LNCAP (cell line): ENCODE measurements at regions not wholly inside any gene's neighbourhood (a gene's known extent, or its start where the extent isn't known, plus 50 kb on each side); places are given as distances from the start of the nearest gene placed in this dataset.

Experiments used
- CTCF ChIP-seq: fragments of 450-650 bp; IDR thresholded peaks from 2 replicates; pipeline ENCODE4 v1.5.1; 2017; ENCODE audit warnings: mild to moderate bottlenecking

GRCh38 chr4:171668403-171668802, 144.8 kb upstream of the GALNTL6 start:
- no peak for TF ChIP-seq CTCF

- no peak for TF ChIP-seq CTCF
These were observed 145.3 kb upstream of the GALNTL6 start for GRCh38 chr4:171667906-171668305.

GRCh38 chr4:171651071-171651470, 162.1 kb upstream of the GALNTL6 start:
- TF ChIP-seq CTCF: no peak

- TF ChIP-seq CTCF: no peak
These were observed 162.7 kb upstream of the GALNTL6 start for GRCh38 chr4:171650543-171650942.

- TF ChIP-seq CTCF: no peak
These were observed 164.3 kb upstream of the GALNTL6 start for GRCh38 chr4:171648926-171649325.

- no peak for TF ChIP-seq CTCF
These were observed 166.2 kb upstream of the GALNTL6 start for GRCh38 chr4:171646984-171647383.

GRCh38 chr4:171644430-171645057, 168.7 kb upstream of the GALNTL6 start:
- TF ChIP-seq CTCF: no peak

GRCh38 chr4:171639540-171639939, 173.7 kb upstream of the GALNTL6 start:
- TF ChIP-seq CTCF: no peak
